HepG2 (cell line): ENCODE measurements at regions not wholly inside any gene's neighbourhood (a gene's known extent, or its start where the extent isn't known, plus 50 kb on each side); places are given as distances from the start of the nearest gene placed in this dataset.

Experiments
- ADNP ChIP-seq: sonication (generic); formaldehyde crosslinking; IDR thresholded peaks from 2 replicates; pipeline ENCODE4 v1.4.0; 2020; ENCODE audit warnings: missing genetic modification reagents
- ARNT ChIP-seq: fragments of 450-650 bp; IDR thresholded peaks from 2 replicates; pipeline ENCODE4 v1.6.1; 2017
- CTCF ChIP-seq: sonication (generic); formaldehyde crosslinking; IDR thresholded peaks from 2 replicates; pipeline ENCODE4 v1.5.0; 2020; ENCODE audit warnings: mild to moderate bottlenecking, missing genetic modification reagents, moderate library complexity
- ETV6 ChIP-seq: sonication (generic); formaldehyde crosslinking; conservative IDR thresholded peaks from 2 replicates; pipeline ENCODE4 v1.4.0; 2020; ENCODE audit warnings: missing genetic modification reagents
- GLI4 ChIP-seq: sonication (generic); formaldehyde crosslinking; IDR thresholded peaks from 2 replicates; pipeline ENCODE4 v1.5.1; 2020; ENCODE audit warnings: missing genetic modification reagents, mild to moderate bottlenecking, moderate library complexity, borderline replicate concordance
- SCMH1 ChIP-seq: sonication (generic); formaldehyde crosslinking; IDR thresholded peaks from 2 replicates; pipeline ENCODE4 v1.9.0; 2021; ENCODE audit warnings: missing genetic modification reagents, mild to moderate bottlenecking, borderline replicate concordance
- SETDB1 ChIP-seq: sonication (generic); formaldehyde crosslinking; IDR thresholded peaks from 2 replicates; pipeline ENCODE4 v1.5.1; 2020; ENCODE audit warnings: missing genetic modification reagents, mild to moderate bottlenecking, borderline replicate concordance
- ZBTB25 ChIP-seq: IDR thresholded peaks from 2 replicates; pipeline ENCODE4 v1.6.1; 2018; ENCODE audit warnings: missing genetic modification reagents
- ZNF280B ChIP-seq: sonication (generic); formaldehyde crosslinking; IDR thresholded peaks from 2 replicates; pipeline ENCODE4 v1.5.0; 2020; ENCODE audit warnings: missing genetic modification reagents, mild to moderate bottlenecking, borderline replicate concordance
- ZNF414 ChIP-seq: sonication (generic); formaldehyde crosslinking; IDR thresholded peaks from 2 replicates; pipeline ENCODE4 v1.5.0; 2020; ENCODE audit warnings: missing genetic modification reagents

- TF ChIP-seq ZBTB25 (CRISPR knock-in tag) (no peak), SCMH1 (CRISPR knock-in tag) (no peak), ARNT (no peak), CTCF (CRISPR knock-in tag) (no peak), ADNP (CRISPR knock-in tag) (no peak), ZNF414 (no peak), ZNF280B (no peak), SETDB1 (CRISPR knock-in tag) (no peak), ETV6 (no peak), GLI4 (CRISPR knock-in tag) (no peak)
Measured at GRCh38 chr15:72948662-72949061, 103.6 kb upstream of the NEO1 start.
